CD14-positive monocyte (primary cell): ENCODE measurements at regions not wholly inside any gene's neighbourhood (a gene's known extent, or its start where the extent isn't known, plus 50 kb on each side); places are given as distances from the start of the nearest gene placed in this dataset.

Source experiments
- DNase-seq, 3 donors: peaks; one replicate each; pipeline ENCODE4 v3.0.0-alpha.2; 2011 to 2022
- H2AFZ ChIP-seq: 2 replicates; pipeline ENCODE4 v1.6.0; 2012; ENCODE audit warnings: mild to moderate bottlenecking, low read depth, low read length, inconsistent platforms; ENCODE audit not compliant: insufficient read depth, poor library complexity, severe bottlenecking
- H3K27ac ChIP-seq, 2 donors: 1 replicate in 1 of 2; 2 replicates in 1 of 2; pipeline ENCODE4 v1.5.1; 2012 to 2013; ENCODE audit warnings: low read length in 2 of 2, control low read depth in 1 of 2, inconsistent platforms in 1 of 2, low read depth in 1 of 2, mild to moderate bottlenecking in 1 of 2
- H3K27me3 ChIP-seq, 2 donors: one replicate each; pipeline versions ENCODE4 v1.6.0 to v1.6.1; 2011 to 2013; ENCODE audit warnings: low read length in 2 of 2; ENCODE audit not compliant: control insufficient read depth in 2 of 2, insufficient read depth in 2 of 2
- H3K36me3 ChIP-seq, 2 donors: replicated peaks in 1 of 2; 1 replicate in 1 of 2; 2 replicates in 1 of 2; pipeline versions ENCODE4 v1.5.1 to v1.6.1; 2012 to 2013; ENCODE audit warnings: low read length in 2 of 2, control low read depth in 1 of 2, inconsistent platforms in 1 of 2, mild to moderate bottlenecking in 1 of 2; ENCODE audit not compliant: insufficient read depth in 2 of 2, control insufficient read depth in 1 of 2
- H3K4me1 ChIP-seq, 2 donors: 1 replicate in 1 of 2; 2 replicates in 1 of 2; pipeline versions ENCODE4 v1.5.1 to v1.6.1; 2012 to 2013; ENCODE audit warnings: low read length in 2 of 2, control low read depth in 1 of 2, inconsistent platforms in 1 of 2, mild to moderate bottlenecking in 1 of 2, moderate library complexity in 1 of 2; ENCODE audit not compliant: insufficient read depth in 2 of 2, control insufficient read depth in 1 of 2
- H3K4me2 ChIP-seq: replicated peaks from 2 replicates; pipeline ENCODE3; 2012; ENCODE audit warnings: low read length, moderate library complexity, mild to moderate bottlenecking; ENCODE audit not compliant: poor library complexity, severe bottlenecking; ENCODE audit errors: extremely low read depth
- H3K4me3 ChIP-seq, 3 experiments: fragments of 200-600 bp in 1 of 3; sonication (generic) in 1 of 3; replicated peaks in 1 of 3; 1 replicate in 2 of 3; 2 replicates in 1 of 3; pipeline ENCODE4 v1.5.1; 2011 to 2013; ENCODE audit warnings: low read length in 3 of 3, mild to moderate bottlenecking in 3 of 3, control low read depth in 2 of 3, low read depth in 2 of 3, inconsistent platforms in 1 of 3, moderate library complexity in 1 of 3
- H3K79me2 ChIP-seq: 2 replicates; pipeline ENCODE4 v1.6.0; 2012; ENCODE audit warnings: mild to moderate bottlenecking, control low read depth, inconsistent platforms, low read length, moderate library complexity; ENCODE audit not compliant: insufficient read depth
- H3K9ac ChIP-seq: 2 replicates; pipeline ENCODE4 v1.6.0; 2017; ENCODE audit warnings: low read length, mild to moderate bottlenecking; ENCODE audit not compliant: insufficient read depth, poor library complexity, severe bottlenecking
- H3K9me3 ChIP-seq, 2 donors: replicated peaks in 1 of 2; 1 replicate in 1 of 2; 2 replicates in 1 of 2; pipeline versions ENCODE4 v1.5.1 to v1.6.1; 2012 to 2013; ENCODE audit warnings: low read length in 2 of 2, control low read depth in 1 of 2; ENCODE audit not compliant: control insufficient read depth in 1 of 2, insufficient read depth in 1 of 2
- H4K20me1 ChIP-seq: 2 replicates; pipeline ENCODE4 v1.6.0; 2012; ENCODE audit warnings: mild to moderate bottlenecking, low read length, control low read depth, moderate library complexity; ENCODE audit not compliant: insufficient read depth
- H3K27ac Mint-ChIP-seq, 7 donors: one replicate each; pipeline ENCODE4 v1.8.0; 2020; ENCODE audit warnings: mild to moderate bottlenecking in 7 of 7, mixed read lengths in 7 of 7, moderate library complexity in 6 of 7, inconsistent platforms in 2 of 7
- H3K27me3 Mint-ChIP-seq, 3 donors: one replicate each; pipeline ENCODE4 v1.8.0; 2021 to 2022; ENCODE audit warnings: low read depth in 3 of 3, mild to moderate bottlenecking in 3 of 3, mixed read lengths in 3 of 3, moderate library complexity in 3 of 3, inconsistent platforms in 1 of 3
- H3K36me3 Mint-ChIP-seq, 2 donors: one replicate each; pipeline ENCODE4 v1.8.0; 2020; ENCODE audit warnings: mixed read lengths in 2 of 2, inconsistent platforms in 1 of 2, mild to moderate bottlenecking in 1 of 2
- H3K4me1 Mint-ChIP-seq: one replicate; pipeline ENCODE4 v1.8.0; 2020; ENCODE audit warnings: mild to moderate bottlenecking, mixed read lengths
- H3K4me3 Mint-ChIP-seq, 2 donors: one replicate each; pipeline ENCODE4 v1.8.0; 2020; ENCODE audit warnings: mild to moderate bottlenecking in 2 of 2, mixed read lengths in 2 of 2, moderate library complexity in 1 of 2
- H3K9me3 Mint-ChIP-seq, 7 donors: one replicate each; pipeline ENCODE4 v1.8.0; 2020 to 2022; ENCODE audit warnings: mixed read lengths in 7 of 7, mild to moderate bottlenecking in 6 of 7, moderate library complexity in 6 of 7, inconsistent platforms in 2 of 7
- CTCF ChIP-seq: fragments of 200-600 bp; IDR thresholded peaks from one replicate; pipeline ENCODE4 v1.8.0; 2022; ENCODE audit warnings: antibody characterized with exemption, mild to moderate bottlenecking
- WGBS: methylation state at CpG from one replicate; pipeline ENCODE4 v1.1.5; 2013; ENCODE audit warnings: missing lambda C conversion rate; ENCODE audit not compliant: insufficient coverage; 5-methylcytosine and 5-hydroxymethylcytosine counted together
- intact Hi-C, 2 donors: fragments of 100-400 bp; cut with micrococcal nuclease; formaldehyde crosslinking; loops; one replicate each; pipeline versions ENCODE4 v1.15.0 to v1.15.1; 2023

DNA sequence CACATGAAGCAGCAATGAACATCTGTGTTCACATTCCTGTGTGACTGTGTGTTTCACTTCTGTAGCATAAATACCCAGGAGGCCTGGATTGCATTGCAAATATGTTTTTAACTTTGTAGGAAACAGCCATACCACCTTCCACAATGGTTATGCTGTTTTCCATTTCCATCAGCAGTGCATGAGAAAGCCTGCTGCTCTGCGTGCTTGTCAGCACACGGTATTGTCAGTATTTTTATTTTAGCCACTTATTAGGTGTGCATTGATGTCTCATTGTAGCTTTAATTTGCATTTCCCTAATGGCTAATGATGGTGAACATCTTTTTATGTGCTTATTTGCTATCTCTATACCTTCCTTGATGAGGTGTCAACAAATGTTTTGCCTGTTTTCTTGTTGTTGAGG is 355.9 kb downstream of the TRIML1 start:
- TF ChIP-seq CTCF = no peak
- DNase-seq = no peak
- H3K36me3 Mint-ChIP-seq = no peaks in the 10 kb centered on the region
- no peak overlapping the region for H3K4me3 ChIP-seq
- no peaks in the 10 kb centered on the region for H3K4me1 ChIP-seq
- H3K27ac Mint-ChIP-seq = no peak overlapping the region
- WGBS = no CpG with 5 or more reads among the region's 2 CpGs
- no peak overlapping the region for H3K4me3 Mint-ChIP-seq
- no peak overlapping the region for H3K27ac ChIP-seq
- no peak overlapping the region for H3K9ac ChIP-seq
- peaks cover 11 to 22% (median 15%) of the 10 kb centered on the region in 7 donors for H3K9me3 Mint-ChIP-seq
- no peaks in the 10 kb centered on the region for H3K36me3 ChIP-seq
- H3K4me1 Mint-ChIP-seq = no peaks in the 10 kb centered on the region
- no peaks in the 10 kb centered on the region for H3K79me2 ChIP-seq
- H3K4me2 ChIP-seq = no peak overlapping the region
- H2AFZ ChIP-seq = no peak overlapping the region
- H3K27me3 ChIP-seq = no peaks in the 10 kb centered on the region
- peaks cover 14 to 23% of the 10 kb centered on the region in 2 donors for H3K9me3 ChIP-seq
- H3K27me3 Mint-ChIP-seq = peaks cover 0 to 1% (median 0%) of the 10 kb centered on the region in 3 donors
- intact Hi-C loops = no loop called here
- no peaks in the 10 kb centered on the region for H4K20me1 ChIP-seq

GRCh38 chr4:188511431-188511830 is 372.2 kb downstream of the TRIML1 start:
- H3K9me3 ChIP-seq = peaks cover 4 to 10% of the 10 kb centered on the region in 2 donors
- no peaks in the 10 kb centered on the region for H3K79me2 ChIP-seq
- H3K9me3 Mint-ChIP-seq = peaks cover 4 to 17% (median 6%) of the 10 kb centered on the region in 7 donors
- no peaks in the 10 kb centered on the region for H3K36me3 ChIP-seq
- no peak overlapping the region for H2AFZ ChIP-seq
- no peak overlapping the region for H3K4me2 ChIP-seq
- H3K36me3 Mint-ChIP-seq = no peaks in the 10 kb centered on the region
- no peak overlapping the region for H3K9ac ChIP-seq
- no peak overlapping the region for H3K4me3 Mint-ChIP-seq
- peaks cover 0 to 4% (median 0%) of the 10 kb centered on the region in 3 donors for H3K27me3 Mint-ChIP-seq
- no peak overlapping the region for H3K4me3 ChIP-seq
- no peak for DNase-seq
- H4K20me1 ChIP-seq = no peaks in the 10 kb centered on the region
- TF ChIP-seq CTCF = no peak
- intact Hi-C loops = no loop called here
- H3K4me1 Mint-ChIP-seq = no peaks in the 10 kb centered on the region
- no peak overlapping the region for H3K27ac ChIP-seq
- no peaks in the 10 kb centered on the region for H3K27me3 ChIP-seq
- no peak overlapping the region for H3K27ac Mint-ChIP-seq
- H3K4me1 ChIP-seq = no peaks in the 10 kb centered on the region
